GM12878 (cell line): ENCODE measurements at regions not wholly inside any gene's neighbourhood (a gene's known extent, or its start where the extent isn't known, plus 50 kb on each side); places are given as distances from the start of the nearest gene placed in this dataset.

ENCODE experiments used
- ATAC-seq: fragments of 200-7000 bp; cut with Tn5 transposase; 3 replicates; pipeline ENCODE4 v1.9.1; 2020; ENCODE audit warnings: mild to moderate bottlenecking, moderate library complexity
- BruUV-seq: library from RNA; stranded (reverse); fragments of 400-500 nt; replicated peaks from 2 replicates; lab custom pipeline; 2021; lab: Mats Ljungman, UMichigan
- CTCF ChIA-PET: fragments of 300-600 bp; sonication (Branson Sonifier 250); formaldehyde crosslinking; extraction: SDS; loops from one replicate; lab custom pipeline; 2021; ENCODE audit warnings: inconsistent platforms; lab: Yijun Ruan, JAX
- POLR2A ChIA-PET: fragments of 350-600 bp; formaldehyde crosslinking; extraction: SDS; loops from one replicate; lab custom pipeline; 2021; ENCODE audit warnings: inconsistent platforms; lab: Charles Lee
- RAD21 ChIA-PET: fragments of 300-600 bp; sonication (Branson Sonifier 250); formaldehyde crosslinking; loops from one replicate; lab custom pipeline; 2023; ENCODE audit warnings: antibody characterized with exemption; ENCODE audit not compliant: unreplicated experiment; lab: Charles Lee
- SMC1A ChIA-PET: fragments of 300-600 bp; sonication (Branson Sonifier 250); formaldehyde crosslinking; loops from one replicate; lab custom pipeline; 2023; ENCODE audit not compliant: unreplicated experiment, uncharacterized antibody; lab: Charles Lee
- DNase-seq: peaks from one replicate; pipeline ENCODE4 v3.0.0-alpha.2; 2011; ENCODE audit warnings: low read depth, low spot score
- FAIRE-seq: peaks from 3 replicates; lab custom pipeline; 2011; peaks lifted over from hg19 to GRCh38; lab: Jason Lieb, UNC
- H2AFZ ChIP-seq: 2 replicates; pipeline ENCODE4 v1.6.0; 2011; ENCODE audit warnings: low read depth, low read length, control low read depth; ENCODE audit not compliant: control insufficient read depth
- H3K27ac ChIP-seq: 2 replicates; pipeline ENCODE4 v1.5.1; 2011; ENCODE audit warnings: control low read depth; ENCODE audit not compliant: control insufficient read depth, insufficient read depth
- H3K27me3 ChIP-seq, 2 experiments: replicated peaks in 1 of 2; 2 replicates each; pipeline versions ENCODE4 v1.6.0 to v1.6.1; 2011; ENCODE audit warnings: low read length in 1 of 2; ENCODE audit not compliant: control insufficient read depth in 2 of 2, insufficient read depth in 2 of 2
- H3K36me3 ChIP-seq, 2 experiments: 2 replicates each; pipeline ENCODE4 v1.5.1; 2011; ENCODE audit warnings: low read length in 1 of 2; ENCODE audit not compliant: control insufficient read depth in 2 of 2, insufficient read depth in 2 of 2
- H3K4me1 ChIP-seq: 2 replicates; pipeline ENCODE4 v1.6.1; 2011; ENCODE audit warnings: mild to moderate bottlenecking, low read length, moderate library complexity, mixed read lengths; ENCODE audit not compliant: control insufficient read depth, insufficient read depth
- H3K4me2 ChIP-seq: 2 replicates; pipeline ENCODE4 v1.6.0; 2011; ENCODE audit warnings: control low read depth; ENCODE audit not compliant: control insufficient read depth, insufficient read depth
- H3K4me3 ChIP-seq: fragments of 200-600 bp; sonication (generic); 2 replicates; pipeline ENCODE4 v1.5.1; 2016
- H3K79me2 ChIP-seq: 2 replicates; pipeline ENCODE4 v1.6.0; 2011; ENCODE audit warnings: low read length; ENCODE audit not compliant: control insufficient read depth, insufficient read depth
- H3K9ac ChIP-seq: 2 replicates; pipeline ENCODE4 v1.8.0; 2011; ENCODE audit warnings: low read length, control low read depth, mixed read lengths; ENCODE audit not compliant: control insufficient read depth, insufficient read depth
- H3K9me3 ChIP-seq: replicated peaks from 3 replicates; pipeline ENCODE4 v1.5.1; 2011; ENCODE audit warnings: mild to moderate bottlenecking, low read length; ENCODE audit not compliant: control insufficient read depth, insufficient read depth
- H4K20me1 ChIP-seq: 2 replicates; pipeline ENCODE4 v1.6.0; 2011; ENCODE audit not compliant: control insufficient read depth, insufficient read depth
- ATF7 ChIP-seq: fragments of 450-650 bp; IDR thresholded peaks from 2 replicates; pipeline ENCODE4 v1.6.1; 2016; ENCODE audit warnings: low read depth, mild to moderate bottlenecking
- CBFB ChIP-seq: IDR thresholded peaks from 2 replicates; pipeline ENCODE4 v1.6.1; 2016; ENCODE audit warnings: antibody characterized with exemption, low read depth
- CHD4 ChIP-seq: fragments of 200-600 bp; sonication (generic); IDR thresholded peaks from 2 replicates; pipeline ENCODE4 v1.6.1; 2016; ENCODE audit warnings: mild to moderate bottlenecking
- CREM ChIP-seq: IDR thresholded peaks from 2 replicates; pipeline ENCODE4 v1.6.1; 2014; ENCODE audit warnings: antibody characterized with exemption, low read depth
- EP300 ChIP-seq, 2 experiments: fragments of 150-350 bp in 1 of 2; IDR thresholded peaks; 2 replicates each; pipeline ENCODE4 v1.6.1; 2011 to 2012; ENCODE audit warnings: low read depth in 2 of 2, low read length in 2 of 2, borderline replicate concordance in 1 of 2, improper control_type of control experiment in 1 of 2, inconsistent platforms in 1 of 2; ENCODE audit not compliant: control insufficient read depth in 1 of 2
- JUND ChIP-seq: IDR thresholded peaks from 2 replicates; pipeline ENCODE4 v1.6.1; 2012; ENCODE audit warnings: low read depth, mild to moderate bottlenecking, low read length, improper control_type of control experiment, moderate library complexity
- NFXL1 ChIP-seq: fragments of 450-650 bp; IDR thresholded peaks from 2 replicates; pipeline ENCODE4 v1.6.1; 2017; ENCODE audit warnings: antibody characterized with exemption, mild to moderate bottlenecking, borderline replicate concordance
- SIN3A ChIP-seq: IDR thresholded peaks from 2 replicates; pipeline ENCODE4 v1.6.1; 2012; ENCODE audit warnings: low read depth, low read length, improper control_type of control experiment
- SIX5 ChIP-seq: IDR thresholded peaks from 2 replicates; pipeline ENCODE4 v1.6.1; 2011; ENCODE audit warnings: mild to moderate bottlenecking, low read depth, low read length, moderate library complexity; ENCODE audit not compliant: severe bottlenecking
- SMAD5 ChIP-seq: IDR thresholded peaks from 2 replicates; pipeline ENCODE4 v1.6.1; 2016; ENCODE audit warnings: antibody characterized with exemption, low read depth
- SPI1 ChIP-seq: IDR thresholded peaks from 2 replicates; pipeline ENCODE4 v1.6.1; 2011; ENCODE audit warnings: low read depth, mild to moderate bottlenecking, low read length, moderate library complexity, borderline replicate concordance; ENCODE audit not compliant: insufficient read depth
- SUPT20H ChIP-seq: IDR thresholded peaks from 2 replicates; pipeline ENCODE4 v1.6.1; 2011; ENCODE audit warnings: low read depth, mild to moderate bottlenecking, low read length, moderate library complexity, borderline replicate concordance; ENCODE audit not compliant: control insufficient read depth
- SUZ12 ChIP-seq: fragments of 200-600 bp; sonication (generic); IDR thresholded peaks from one replicate; pipeline ENCODE4 v1.6.1; 2018; ENCODE audit warnings: antibody characterized with exemption, mild to moderate bottlenecking; ENCODE audit not compliant: unreplicated experiment
- WGBS: methylation state at CpG from one replicate; pipeline ENCODE4 v1.1.6; 2016; ENCODE audit warnings: low lambda C conversion rate; ENCODE audit not compliant: insufficient replicate concordance, insufficient coverage; ENCODE audit errors: missing lambda C conversion rate; 5-methylcytosine and 5-hydroxymethylcytosine counted together
- in situ Hi-C: fragments of 300-500 bp; cut with MboI; formaldehyde crosslinking; loops from 9 replicates; pipeline ENCODE4 v1.14.3; 2018; ENCODE audit warnings: mixed read lengths
- intact Hi-C: fragments of 100-400 bp; cut with micrococcal nuclease; formaldehyde crosslinking; loops from one replicate; pipeline ENCODE4 v1.14.2; 2022; ENCODE audit not compliant: unreplicated experiment
- TF ChIP-seq, protein P1 (sequence below): fragments of 450-650 bp; IDR thresholded peaks from 2 replicates; pipeline ENCODE4 v1.6.1; 2017; ENCODE audit warnings: mild to moderate bottlenecking, low read depth, inconsistent platforms; ENCODE audit not compliant: poor library complexity, severe bottlenecking

DNA sequence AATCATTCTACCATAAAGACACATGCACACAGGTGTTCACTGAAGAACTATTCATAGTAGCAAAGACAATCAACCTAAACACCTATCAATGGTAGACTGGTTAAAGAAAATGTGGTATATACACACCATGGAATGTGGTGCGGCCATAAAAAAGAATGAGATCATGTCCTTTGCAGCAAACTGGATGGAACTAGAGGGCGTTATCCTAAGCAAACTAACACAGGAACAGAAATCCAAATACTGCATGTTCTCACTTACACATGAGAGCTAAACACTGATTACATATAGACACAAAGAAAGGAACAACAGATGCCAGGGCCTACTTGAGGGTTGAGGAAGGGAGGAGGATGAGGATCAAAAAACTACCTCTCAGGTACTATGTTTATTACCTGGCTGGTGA lies 103.8 kb downstream of the DRD1 start:
- DNase-seq = no peak
- no peak overlapping the region for H3K4me3 ChIP-seq
- no peak for FAIRE-seq
- ChIA-PET CTCF (no interaction called here), SMC1A (no interaction called here), RAD21 (no interaction called here), POLR2A (no interaction called here)
- in situ Hi-C loops = no loop called here
- TF ChIP-seq EP300 (IDR thresholded peaks at IDR 0.05; ENCODE audit: borderline replicate concordance in 1 of 2, control insufficient read depth in 1 of 2, low read depth in 2 of 2, low read length in 2 of 2) (no peak), SMAD5 (no peak), SUZ12 (no peak), SIN3A (no peak)
- TF ChIP-seq, protein P1, sequence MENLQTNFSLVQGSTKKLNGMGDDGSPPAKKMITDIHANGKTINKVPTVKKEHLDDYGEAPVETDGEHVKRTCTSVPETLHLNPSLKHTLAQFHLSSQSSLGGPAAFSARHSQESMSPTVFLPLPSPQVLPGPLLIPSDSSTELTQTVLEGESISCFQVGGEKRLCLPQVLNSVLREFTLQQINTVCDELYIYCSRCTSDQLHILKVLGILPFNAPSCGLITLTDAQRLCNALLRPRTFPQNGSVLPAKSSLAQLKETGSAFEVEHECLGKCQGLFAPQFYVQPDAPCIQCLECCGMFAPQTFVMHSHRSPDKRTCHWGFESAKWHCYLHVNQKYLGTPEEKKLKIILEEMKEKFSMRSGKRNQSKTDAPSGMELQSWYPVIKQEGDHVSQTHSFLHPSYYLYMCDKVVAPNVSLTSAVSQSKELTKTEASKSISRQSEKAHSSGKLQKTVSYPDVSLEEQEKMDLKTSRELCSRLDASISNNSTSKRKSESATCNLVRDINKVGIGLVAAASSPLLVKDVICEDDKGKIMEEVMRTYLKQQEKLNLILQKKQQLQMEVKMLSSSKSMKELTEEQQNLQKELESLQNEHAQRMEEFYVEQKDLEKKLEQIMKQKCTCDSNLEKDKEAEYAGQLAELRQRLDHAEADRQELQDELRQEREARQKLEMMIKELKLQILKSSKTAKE = no peak
- no TSS peak for BruUV-seq
- no peaks in the 10 kb centered on the region for H3K4me1 ChIP-seq
- H3K9me3 ChIP-seq = no peaks in the 10 kb centered on the region
- ATAC-seq = no peak
- H3K36me3 ChIP-seq = no peaks in the 10 kb centered on the region
- intact Hi-C loops = no loop called here
- no peak overlapping the region for H3K4me2 ChIP-seq
- no peak overlapping the region for H2AFZ ChIP-seq
- no peaks in the 10 kb centered on the region for H3K79me2 ChIP-seq
- H3K27me3 ChIP-seq = no peaks in the 10 kb centered on the region
- H3K9ac ChIP-seq = no peak overlapping the region
- no peak overlapping the region for H3K27ac ChIP-seq
- WGBS = 3% methylated on average over 2 of the region's 2 CpGs
- H4K20me1 ChIP-seq = no peaks in the 10 kb centered on the region

DNA sequence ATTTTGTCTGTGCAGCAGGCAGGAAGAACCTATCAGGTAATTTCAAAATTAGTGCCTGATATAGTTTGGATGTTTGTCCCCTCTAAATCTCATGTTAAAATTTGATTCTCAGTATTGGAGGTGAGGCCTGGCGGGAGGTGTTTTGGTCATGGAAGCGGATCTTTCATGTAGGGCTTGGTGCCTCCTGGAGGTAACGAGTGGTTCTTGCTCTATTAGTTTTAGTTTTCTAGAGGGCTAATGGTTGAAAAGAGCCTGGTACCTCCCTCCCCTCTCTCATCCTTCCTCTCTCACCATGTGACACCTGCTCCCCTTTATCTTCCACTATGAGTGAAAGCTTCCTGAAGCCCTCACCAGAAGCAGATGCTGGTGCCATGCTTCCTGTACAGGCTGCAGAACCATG lies 106.3 kb downstream of the DRD1 start:
- DNase-seq = no peak
- no peak overlapping the region for H3K4me2 ChIP-seq
- in situ Hi-C loops (no loop called here), intact Hi-C loops (no loop called here)
- H3K4me3 ChIP-seq = no peak overlapping the region
- ChIA-PET CTCF (no interaction called here), RAD21 (no interaction called here), POLR2A (no interaction called here), SMC1A (no interaction called here)
- H3K79me2 ChIP-seq = no peaks in the 10 kb centered on the region
- WGBS = 43% methylated on average over 3 of the region's 3 CpGs
- no peak for FAIRE-seq
- no peak overlapping the region for H3K9ac ChIP-seq
- no peaks in the 10 kb centered on the region for H3K27me3 ChIP-seq
- no peak for ATAC-seq
- BruUV-seq = no TSS peak
- H2AFZ ChIP-seq = no peak overlapping the region
- H3K36me3 ChIP-seq = no peaks in the 10 kb centered on the region
- H3K27ac ChIP-seq = no peak overlapping the region
- H3K4me1 ChIP-seq = no peaks in the 10 kb centered on the region
- TF ChIP-seq ATF7 = no peak
- TF ChIP-seq CHD4 = no peak
- TF ChIP-seq SIX5 = no peak
- TF ChIP-seq SUPT20H = no peak
- TF ChIP-seq JUND = no peak
- TF ChIP-seq NFXL1 = no peak
- TF ChIP-seq SPI1 = no peak
- no peak for TF ChIP-seq EP300 (IDR thresholded peaks at IDR 0.05; ENCODE audit: borderline replicate concordance in 1 of 2, control insufficient read depth in 1 of 2, low read depth in 2 of 2, low read length in 2 of 2)
- no peak for TF ChIP-seq CREM
- no peak for TF ChIP-seq CBFB
- TF ChIP-seq, all 136 proteins: peak for 0
- no peaks in the 10 kb centered on the region for H4K20me1 ChIP-seq
- H3K9me3 ChIP-seq = no peaks in the 10 kb centered on the region
